H9 (cell line): ENCODE measurements at regions not wholly inside any gene's neighbourhood (a gene's known extent, or its start where the extent isn't known, plus 50 kb on each side); places are given as distances from the start of the nearest gene placed in this dataset.

ENCODE experiments used
- DNase-seq: peaks from one replicate; pipeline ENCODE4 v3.0.0-alpha.2; 2017
- H2AFZ ChIP-seq: one replicate; pipeline ENCODE4 v1.6.1; 2013; ENCODE audit warnings: mild to moderate bottlenecking, low read length, control low read depth, moderate library complexity
- H2AK5ac ChIP-seq: 2 replicates; pipeline ENCODE4 v1.6.1; 2013; ENCODE audit warnings: low read length, control low read depth, mixed read lengths; ENCODE audit not compliant: insufficient read length
- H2BK120ac ChIP-seq: one replicate; pipeline ENCODE4 v1.6.1; 2013; ENCODE audit warnings: low read depth, mild to moderate bottlenecking, low read length, control low read depth, inconsistent platforms; ENCODE audit not compliant: poor library complexity, severe bottlenecking
- H2BK12ac ChIP-seq: 2 replicates; pipeline ENCODE4 v1.6.1; 2013; ENCODE audit warnings: low read length, control low read depth, mixed read lengths, low read depth; ENCODE audit not compliant: insufficient read length
- H2BK15ac ChIP-seq: 2 replicates; pipeline ENCODE4 v1.6.1; 2013; ENCODE audit warnings: low read depth, low read length, control low read depth
- H2BK20ac ChIP-seq: one replicate; pipeline ENCODE4 v1.6.1; 2013; ENCODE audit warnings: low read depth, mild to moderate bottlenecking, low read length, control low read depth, inconsistent platforms; ENCODE audit not compliant: poor library complexity, severe bottlenecking
- H2BK5ac ChIP-seq: 2 replicates; pipeline ENCODE4 v1.6.1; 2013; ENCODE audit warnings: low read length, control low read depth, mixed read lengths; ENCODE audit not compliant: insufficient read length
- H3K14ac ChIP-seq: 2 replicates; pipeline ENCODE4 v1.6.1; 2013; ENCODE audit warnings: low read length, control low read depth; ENCODE audit not compliant: insufficient read depth
- H3K18ac ChIP-seq: 2 replicates; pipeline ENCODE4 v1.6.1; 2013; ENCODE audit warnings: low read depth, mild to moderate bottlenecking, mixed read lengths, low read length, control low read depth; ENCODE audit not compliant: insufficient read length
- H3K23ac ChIP-seq: 2 replicates; pipeline ENCODE4 v1.6.1; 2013; ENCODE audit warnings: low read length, control low read depth, mixed read lengths, low read depth; ENCODE audit not compliant: insufficient read length
- H3K23me2 ChIP-seq: 2 replicates; pipeline ENCODE4 v1.6.1; 2013; ENCODE audit warnings: low read depth, mild to moderate bottlenecking, mixed read lengths, low read length, control low read depth; ENCODE audit not compliant: insufficient read length, poor library complexity, severe bottlenecking
- H3K27ac ChIP-seq: 2 replicates; pipeline ENCODE4 v1.5.1; 2013; ENCODE audit warnings: low read length, control low read depth, mixed read lengths, low read depth; ENCODE audit not compliant: insufficient read length
- H3K27me3 ChIP-seq: 2 replicates; pipeline ENCODE4 v1.6.1; 2013; ENCODE audit warnings: low read length, control low read depth, inconsistent platforms; ENCODE audit not compliant: insufficient read depth
- H3K4ac ChIP-seq: 2 replicates; pipeline ENCODE4 v1.6.1; 2013; ENCODE audit warnings: low read depth, mild to moderate bottlenecking, control low read depth, inconsistent platforms, low read length, moderate library complexity
- H3K4me1 ChIP-seq: 2 replicates; pipeline ENCODE4 v1.6.1; 2013; ENCODE audit warnings: low read length, control low read depth, inconsistent platforms; ENCODE audit not compliant: insufficient read depth
- H3K4me2 ChIP-seq: 2 replicates; pipeline ENCODE4 v1.6.1; 2013; ENCODE audit warnings: low read length, control low read depth, mixed read lengths; ENCODE audit not compliant: insufficient read length, insufficient read depth
- H3K56ac ChIP-seq: 2 replicates; pipeline ENCODE4 v1.6.1; 2013; ENCODE audit warnings: low read depth, mild to moderate bottlenecking, mixed read lengths, low read length, control low read depth; ENCODE audit not compliant: insufficient read length
- H3K79me1 ChIP-seq: 2 replicates; pipeline ENCODE4 v1.6.1; 2013; ENCODE audit warnings: low read depth, mild to moderate bottlenecking, moderate library complexity, low read length, control low read depth, inconsistent platforms; ENCODE audit not compliant: insufficient read depth, poor library complexity, severe bottlenecking
- H3K79me2 ChIP-seq: 2 replicates; pipeline ENCODE4 v1.6.1; 2013; ENCODE audit warnings: low read length, control low read depth, inconsistent platforms; ENCODE audit not compliant: insufficient read depth
- H3K9ac ChIP-seq: 2 replicates; pipeline ENCODE4 v1.6.1; 2013; ENCODE audit warnings: low read length, control low read depth, mixed read lengths; ENCODE audit not compliant: insufficient read length; ENCODE audit errors: extremely low read depth
- H3K9me3 ChIP-seq: one replicate; pipeline ENCODE4 v1.6.1; 2013; ENCODE audit warnings: low read depth, low read length, inconsistent platforms; ENCODE audit not compliant: control insufficient read depth
- H3T11ph ChIP-seq: one replicate; pipeline ENCODE4 v1.6.1; 2013; ENCODE audit warnings: mild to moderate bottlenecking, low read length, control low read depth, inconsistent platforms
- H4K20me1 ChIP-seq: one replicate; pipeline ENCODE4 v1.6.1; 2013; ENCODE audit not compliant: control insufficient read depth, insufficient read length, insufficient read depth
- H4K5ac ChIP-seq: 2 replicates; pipeline ENCODE4 v1.6.1; 2013; ENCODE audit warnings: low read depth, mild to moderate bottlenecking, mixed read lengths, low read length, control low read depth; ENCODE audit not compliant: insufficient read length
- H4K8ac ChIP-seq: replicated peaks from 2 replicates; pipeline ENCODE4 v1.6.1; 2013; ENCODE audit warnings: low read length, control low read depth, mixed read lengths, low read depth; ENCODE audit not compliant: insufficient read length
- H4K91ac ChIP-seq: 2 replicates; pipeline ENCODE4 v1.6.1; 2013; ENCODE audit warnings: low read depth, mild to moderate bottlenecking, moderate library complexity, mixed read lengths, low read length, control low read depth; ENCODE audit not compliant: insufficient read length
- H3K27ac Mint-ChIP-seq, 3 experiments: 2 replicates in 2 of 3; 3 replicates in 1 of 3; pipeline ENCODE4 v1.8.0; 2020 to 2021; ENCODE audit warnings: mixed read lengths in 3 of 3, mild to moderate bottlenecking in 1 of 3, moderate library complexity in 1 of 3
- H3K27me3 Mint-ChIP-seq: 2 replicates; pipeline ENCODE4 v1.8.0; 2021; ENCODE audit warnings: low read depth, mild to moderate bottlenecking, moderate library complexity, mixed read lengths
- H3K36me3 Mint-ChIP-seq, 3 experiments: 2 replicates in 2 of 3; 3 replicates in 1 of 3; pipeline ENCODE4 v1.8.0; 2020 to 2021; ENCODE audit warnings: low read depth in 3 of 3, mixed read lengths in 3 of 3; ENCODE audit not compliant: insufficient read depth in 1 of 3
- H3K4me1 Mint-ChIP-seq, 2 experiments: 2 replicates each; pipeline ENCODE4 v1.8.0; 2020; ENCODE audit warnings: mixed read lengths in 2 of 2
- H3K4me3 Mint-ChIP-seq, 2 experiments: 2 replicates in 1 of 2; 3 replicates in 1 of 2; pipeline ENCODE4 v1.8.0; 2020 to 2021; ENCODE audit warnings: mild to moderate bottlenecking in 2 of 2, mixed read lengths in 2 of 2, moderate library complexity in 1 of 2
- H3K9me3 Mint-ChIP-seq, 2 experiments: 2 replicates in 1 of 2; 3 replicates in 1 of 2; pipeline ENCODE4 v1.8.0; 2020; ENCODE audit warnings: mild to moderate bottlenecking in 2 of 2, mixed read lengths in 2 of 2, moderate library complexity in 1 of 2
- WGBS: extraction: QIAGEN DNeasy Blood & Tissue Kit; methylation state at CpG from one replicate; pipeline ENCODE4 v1.1.7; 2013; ENCODE audit warnings: missing lambda C conversion rate, low lambda C conversion rate, mixed read lengths; ENCODE audit not compliant: insufficient read length; ENCODE audit errors: extremely low coverage; 5-methylcytosine and 5-hydroxymethylcytosine counted together
- TF ChIP-seq, protein P1 (sequence below): fragments of 200-600 bp; sonication (generic); conservative IDR thresholded peaks from 3 replicates; pipeline ENCODE4 v1.8.0; 2021; ENCODE audit warnings: antibody characterized with exemption, mild to moderate bottlenecking

DNA sequence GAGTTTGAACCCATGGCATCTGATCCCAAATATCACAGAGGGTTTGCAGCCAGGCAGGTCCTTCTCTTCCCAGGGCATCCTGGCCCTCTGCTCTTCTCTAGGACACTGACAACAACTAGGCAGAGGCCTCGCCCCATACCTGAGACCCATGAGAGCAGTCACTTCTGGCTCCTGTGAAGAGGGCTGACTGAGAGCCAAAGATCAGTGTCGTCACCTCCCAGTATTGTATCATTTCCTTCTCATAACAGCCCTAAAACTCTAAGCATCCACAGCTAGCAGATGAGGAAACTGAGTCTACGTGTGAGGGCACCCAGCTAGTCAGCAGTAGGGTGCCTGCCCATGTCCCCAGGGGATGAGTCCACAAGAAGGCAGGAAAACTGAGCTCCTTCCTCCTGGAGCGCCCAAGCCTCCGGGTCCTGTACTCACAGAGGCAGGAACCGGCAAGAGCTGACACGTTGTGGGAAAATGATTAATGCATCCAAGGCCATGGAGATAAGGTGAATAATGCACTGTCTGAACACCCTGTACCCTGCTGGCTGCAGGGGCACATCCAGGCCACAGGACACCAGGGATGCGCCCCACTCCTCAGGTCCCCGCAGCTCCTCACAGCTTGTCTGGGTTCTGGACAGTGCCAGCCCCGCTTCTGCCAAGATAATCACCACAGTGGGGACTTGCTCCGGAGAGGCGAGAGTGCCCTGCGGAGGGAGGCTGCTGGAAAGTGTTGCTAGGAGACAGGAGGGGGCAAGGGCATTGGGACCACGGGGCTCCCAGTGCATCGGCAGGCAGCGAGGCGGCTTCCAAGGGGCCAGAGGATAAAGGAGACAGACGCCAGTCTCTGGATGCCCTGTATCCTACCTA lies 340.0 kb downstream of the NPHP4 start:
- no peak overlapping the region for H4K5ac ChIP-seq
- peak overlapping the region; percentile 20; the same call in 1 of the 2 replicates for H3K14ac ChIP-seq
- no peaks in the 10 kb centered on the region for H3K23me2 ChIP-seq
- no peak overlapping the region for H3T11ph ChIP-seq
- H3K4me1 ChIP-seq, result peaks cover 5% of the 10 kb centered on the region; the same call in 1 of the 2 replicates
- TF ChIP-seq, protein P1, sequence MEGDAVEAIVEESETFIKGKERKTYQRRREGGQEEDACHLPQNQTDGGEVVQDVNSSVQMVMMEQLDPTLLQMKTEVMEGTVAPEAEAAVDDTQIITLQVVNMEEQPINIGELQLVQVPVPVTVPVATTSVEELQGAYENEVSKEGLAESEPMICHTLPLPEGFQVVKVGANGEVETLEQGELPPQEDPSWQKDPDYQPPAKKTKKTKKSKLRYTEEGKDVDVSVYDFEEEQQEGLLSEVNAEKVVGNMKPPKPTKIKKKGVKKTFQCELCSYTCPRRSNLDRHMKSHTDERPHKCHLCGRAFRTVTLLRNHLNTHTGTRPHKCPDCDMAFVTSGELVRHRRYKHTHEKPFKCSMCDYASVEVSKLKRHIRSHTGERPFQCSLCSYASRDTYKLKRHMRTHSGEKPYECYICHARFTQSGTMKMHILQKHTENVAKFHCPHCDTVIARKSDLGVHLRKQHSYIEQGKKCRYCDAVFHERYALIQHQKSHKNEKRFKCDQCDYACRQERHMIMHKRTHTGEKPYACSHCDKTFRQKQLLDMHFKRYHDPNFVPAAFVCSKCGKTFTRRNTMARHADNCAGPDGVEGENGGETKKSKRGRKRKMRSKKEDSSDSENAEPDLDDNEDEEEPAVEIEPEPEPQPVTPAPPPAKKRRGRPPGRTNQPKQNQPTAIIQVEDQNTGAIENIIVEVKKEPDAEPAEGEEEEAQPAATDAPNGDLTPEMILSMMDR, result no peak
- no peaks in the 10 kb centered on the region for H3K9me3 ChIP-seq
- no peak overlapping the region for H3K23ac ChIP-seq
- H3K36me3 Mint-ChIP-seq, result no peaks in the 10 kb centered on the region; a peak in 1 of 7 replicates
- H2BK120ac ChIP-seq, result no peak overlapping the region
- no peak overlapping the region for H2BK12ac ChIP-seq
- H3K4me2 ChIP-seq, result no peak overlapping the region
- no peak overlapping the region for H4K91ac ChIP-seq
- H2BK15ac ChIP-seq, result no peak overlapping the region
- no peak overlapping the region for H3K27ac ChIP-seq
- no peak overlapping the region for H3K9ac ChIP-seq
- H2AK5ac ChIP-seq, result no peak overlapping the region
- no peaks in the 10 kb centered on the region for H3K79me1 ChIP-seq
- H3K4ac ChIP-seq, result no peak overlapping the region
- no peaks in the 10 kb centered on the region for H4K20me1 ChIP-seq
- H2BK20ac ChIP-seq, result no peak overlapping the region
- peaks cover 2% of the 10 kb centered on the region in 2 experiments; a peak in 3 of 5 replicates for H3K9me3 Mint-ChIP-seq
- peaks cover 28% of the 10 kb centered on the region for H3K27me3 Mint-ChIP-seq
- peaks cover 12 to 13% of the 10 kb centered on the region in 2 experiments for H3K4me1 Mint-ChIP-seq
- H3K27me3 ChIP-seq, result no peaks in the 10 kb centered on the region
- no peak for DNase-seq
- no peaks in the 10 kb centered on the region for H3K79me2 ChIP-seq
- H3K18ac ChIP-seq, result no peak overlapping the region
- H3K56ac ChIP-seq, result no peak overlapping the region
- no peak overlapping the region for H3K27ac Mint-ChIP-seq
- H3K4me3 Mint-ChIP-seq, result peak overlapping the region in 1 of 2 experiments; percentile 47; a peak in 3 of 5 replicates
- H4K8ac ChIP-seq, result no peak overlapping the region
- no peak overlapping the region for H2AFZ ChIP-seq
- H2BK5ac ChIP-seq, result no peak overlapping the region
- no CpG with 5 or more reads among the region's 18 CpGs for WGBS
